GM23338 (cell line): ENCODE measurements at regions not wholly inside any gene's neighbourhood (a gene's known extent, or its start where the extent isn't known, plus 50 kb on each side); places are given as distances from the start of the nearest gene placed in this dataset.

Source experiments
- ATAC-seq: fragments of 200-7000 bp; cut with Tn5 transposase; 3 replicates; pipeline ENCODE4 v1.9.1; 2020
- DNase-seq: peaks from one replicate; pipeline ENCODE4 v3.0.0-alpha.2; 2015; ENCODE audit warnings: low spot score
- H2AFZ ChIP-seq: fragments of 200-600 bp; sonication (generic); 2 replicates; pipeline ENCODE4 v1.8.0; 2016; ENCODE audit warnings: antibody characterized with exemption, mild to moderate bottlenecking, moderate library complexity
- H3F3A ChIP-seq: fragments of 200-600 bp; sonication (generic); replicated peaks from 2 replicates; pipeline ENCODE4 v1.8.0; 2017; ENCODE audit warnings: antibody characterized with exemption, mixed run types, low read depth
- H3K27ac ChIP-seq: fragments of 200-600 bp; sonication (generic); 2 replicates; pipeline ENCODE4 v1.6.1; 2016; ENCODE audit warnings: low read depth
- H3K27me3 ChIP-seq: fragments of 200-600 bp; sonication (generic); 2 replicates; pipeline ENCODE4 v1.8.0; 2016; ENCODE audit warnings: mild to moderate bottlenecking, mixed run types, moderate library complexity; ENCODE audit not compliant: insufficient read depth
- H3K36me3 ChIP-seq: fragments of 200-600 bp; sonication (generic); 2 replicates; pipeline ENCODE4 v1.8.0; 2016; ENCODE audit warnings: mild to moderate bottlenecking; ENCODE audit not compliant: insufficient read depth
- H3K4me1 ChIP-seq: fragments of 200-600 bp; sonication (generic); 2 replicates; pipeline ENCODE4 v1.8.0; 2016; ENCODE audit warnings: mild to moderate bottlenecking, moderate library complexity; ENCODE audit not compliant: insufficient read depth
- H3K4me2 ChIP-seq: fragments of 200-600 bp; sonication (generic); 2 replicates; pipeline ENCODE4 v1.7.1; 2017; ENCODE audit warnings: mixed run types
- H3K4me3 ChIP-seq: fragments of 200-600 bp; sonication (generic); 2 replicates; pipeline ENCODE4 v1.6.1; 2016; ENCODE audit warnings: mixed run types
- H3K79me2 ChIP-seq: fragments of 200-600 bp; sonication (generic); replicated peaks from 2 replicates; pipeline ENCODE4 v1.8.0; 2017; ENCODE audit warnings: mild to moderate bottlenecking; ENCODE audit not compliant: insufficient read depth
- H3K9me2 ChIP-seq: fragments of 200-600 bp; sonication (generic); 2 replicates; pipeline ENCODE4 v1.8.0; 2017; ENCODE audit not compliant: insufficient read depth
- H4K20me1 ChIP-seq: fragments of 200-600 bp; sonication (generic); replicated peaks from 2 replicates; pipeline ENCODE4 v1.8.0; 2017; ENCODE audit warnings: mild to moderate bottlenecking; ENCODE audit not compliant: insufficient read depth
- H3K27ac Mint-ChIP-seq: 2 replicates; pipeline ENCODE4 v1.8.0; 2020; ENCODE audit warnings: inconsistent platforms, mild to moderate bottlenecking, moderate library complexity, mixed read lengths
- H3K27me3 Mint-ChIP-seq: 3 replicates; pipeline ENCODE4 v1.8.0; 2022; ENCODE audit warnings: low read depth, mild to moderate bottlenecking, moderate library complexity, mixed read lengths, inconsistent platforms; ENCODE audit not compliant: insufficient read depth, poor library complexity
- H3K36me3 Mint-ChIP-seq: 3 replicates; pipeline ENCODE4 v1.8.0; 2021; ENCODE audit warnings: low read depth, mild to moderate bottlenecking, inconsistent platforms, moderate library complexity, mixed read lengths
- H3K4me1 Mint-ChIP-seq: 3 replicates; pipeline ENCODE4 v1.8.0; 2020; ENCODE audit warnings: mild to moderate bottlenecking, inconsistent platforms, mixed read lengths
- H3K4me3 Mint-ChIP-seq: 3 replicates; pipeline ENCODE4 v1.8.0; 2021; ENCODE audit warnings: moderate library complexity, mild to moderate bottlenecking, inconsistent platforms, mixed read lengths
- H3K9me3 Mint-ChIP-seq: 3 replicates; pipeline ENCODE4 v1.8.0; 2020; ENCODE audit warnings: moderate library complexity, mild to moderate bottlenecking, inconsistent platforms, mixed read lengths
- CREB1 ChIP-seq: fragments of 250-450 bp; sonication (Bioruptor Pico); IDR thresholded peaks from 2 replicates; pipeline ENCODE4 v1.5.0; 2020; ENCODE audit warnings: low read depth, mild to moderate bottlenecking, moderate library complexity
- ETS1 ChIP-seq: IDR thresholded peaks from 2 replicates; pipeline ENCODE4 v1.6.1; 2016; ENCODE audit warnings: antibody characterized with exemption
- EZH2 ChIP-seq: fragments of 200-600 bp; sonication (generic); IDR thresholded peaks from one replicate; pipeline ENCODE4 v1.8.0; 2017; ENCODE audit warnings: antibody characterized with exemption, mild to moderate bottlenecking, low read depth; ENCODE audit not compliant: unreplicated experiment
- EZH2phosphoT487 ChIP-seq: fragments of 200-600 bp; sonication (generic); IDR thresholded peaks from one replicate; pipeline ENCODE4 v1.8.1; 2018; ENCODE audit warnings: antibody characterized with exemption; ENCODE audit not compliant: unreplicated experiment
- JUNB ChIP-seq: IDR thresholded peaks from one replicate; pipeline ENCODE4 v1.6.1; 2016; ENCODE audit warnings: antibody characterized with exemption; ENCODE audit not compliant: unreplicated experiment
- NANOG ChIP-seq: IDR thresholded peaks from 2 replicates; pipeline ENCODE4 v1.6.1; 2016; ENCODE audit warnings: antibody characterized with exemption, borderline replicate concordance
- ZNF114 ChIP-seq: fragments of 250-450 bp; sonication (Bioruptor Pico); IDR thresholded peaks from 2 replicates; pipeline ENCODE4 v1.5.0; 2020; ENCODE audit warnings: mild to moderate bottlenecking, moderate library complexity
- ZNF331 ChIP-seq: fragments of 250-450 bp; sonication (Bioruptor Pico); IDR thresholded peaks from 2 replicates; pipeline ENCODE4 v1.5.0; 2020; ENCODE audit warnings: low read depth, mild to moderate bottlenecking, moderate library complexity
- TF ChIP-seq, protein P1 (sequence below), 2 experiments: fragments of 200-600 bp in 1 of 2; sonication (generic) in 1 of 2; conservative IDR thresholded peaks; 2 replicates each; pipeline versions ENCODE4 v1.5.1 to v1.6.1; 2016 to 2017; ENCODE audit warnings: antibody characterized with exemption in 2 of 2, low read depth in 2 of 2, mild to moderate bottlenecking in 2 of 2, moderate library complexity in 1 of 2

GRCh38 chr1:222326710-222327036 lies 221.2 kb downstream of the HHIPL2 start (continued):
- TF ChIP-seq EZH2phosphoT487 (no peak), CREB1 (CRISPR knock-in tag) (no peak), JUNB (no peak), EZH2 (no peak)
- TF ChIP-seq, protein P1, sequence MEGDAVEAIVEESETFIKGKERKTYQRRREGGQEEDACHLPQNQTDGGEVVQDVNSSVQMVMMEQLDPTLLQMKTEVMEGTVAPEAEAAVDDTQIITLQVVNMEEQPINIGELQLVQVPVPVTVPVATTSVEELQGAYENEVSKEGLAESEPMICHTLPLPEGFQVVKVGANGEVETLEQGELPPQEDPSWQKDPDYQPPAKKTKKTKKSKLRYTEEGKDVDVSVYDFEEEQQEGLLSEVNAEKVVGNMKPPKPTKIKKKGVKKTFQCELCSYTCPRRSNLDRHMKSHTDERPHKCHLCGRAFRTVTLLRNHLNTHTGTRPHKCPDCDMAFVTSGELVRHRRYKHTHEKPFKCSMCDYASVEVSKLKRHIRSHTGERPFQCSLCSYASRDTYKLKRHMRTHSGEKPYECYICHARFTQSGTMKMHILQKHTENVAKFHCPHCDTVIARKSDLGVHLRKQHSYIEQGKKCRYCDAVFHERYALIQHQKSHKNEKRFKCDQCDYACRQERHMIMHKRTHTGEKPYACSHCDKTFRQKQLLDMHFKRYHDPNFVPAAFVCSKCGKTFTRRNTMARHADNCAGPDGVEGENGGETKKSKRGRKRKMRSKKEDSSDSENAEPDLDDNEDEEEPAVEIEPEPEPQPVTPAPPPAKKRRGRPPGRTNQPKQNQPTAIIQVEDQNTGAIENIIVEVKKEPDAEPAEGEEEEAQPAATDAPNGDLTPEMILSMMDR (conservative IDR thresholded peaks at IDR 0.05; ENCODE audit: low read depth in 2 of 2) = no peak

GRCh38 chr1:222326006-222326709 lies 221.7 kb downstream of the HHIPL2 start:
- Histone ChIP-seq H3F3A (no peaks in the 10 kb centered on the region), H3K36me3 (no peaks in the 10 kb centered on the region), H3K9me2 (0 out of 2 replicates have a peak, but pooled peaks cover 4% of the 10 kb centered on the region), H3K27me3 (no peaks in the 10 kb centered on the region), H2AFZ (no peak overlapping the region), H3K4me3 (no peak overlapping the region), H4K20me1 (no peaks in the 10 kb centered on the region), H3K4me2 (no peak overlapping the region), H3K79me2 (no peaks in the 10 kb centered on the region), H3K27ac (no peak overlapping the region), H3K4me1 (no peaks in the 10 kb centered on the region)
- Mint-ChIP-seq H3K4me3 (no peak overlapping the region), H3K36me3 (no peaks in the 10 kb centered on the region), H3K4me1 (no peaks in the 10 kb centered on the region), H3K27me3 (no peaks in the 10 kb centered on the region), H3K27ac (no peak overlapping the region), H3K9me3 (no peaks in the 10 kb centered on the region)
- DNase-seq (no peak), ATAC-seq (no peak)
- TF ChIP-seq ZNF114 (CRISPR knock-in tag) (no peak), CREB1 (CRISPR knock-in tag) (no peak), EZH2phosphoT487 (no peak), JUNB (no peak), NANOG (no peak)

GRCh38 chr1:222325506-222325905 lies 222.4 kb downstream of the HHIPL2 start:
- Histone ChIP-seq H3K4me3 (no peak overlapping the region), H3K79me2 (no peaks in the 10 kb centered on the region), H2AFZ (no peak overlapping the region), H3K4me2 (no peak overlapping the region), H3K9me2 (0 out of 2 replicates have a peak, but pooled peaks cover 4% of the 10 kb centered on the region), H3K36me3 (no peaks in the 10 kb centered on the region), H3K4me1 (no peaks in the 10 kb centered on the region), H3K27me3 (no peaks in the 10 kb centered on the region), H3F3A (no peaks in the 10 kb centered on the region), H3K27ac (no peak overlapping the region), H4K20me1 (no peaks in the 10 kb centered on the region)
- no peaks in the 10 kb centered on the region for H3K4me1 Mint-ChIP-seq
- ATAC-seq = no peak
- H3K27me3 Mint-ChIP-seq = no peaks in the 10 kb centered on the region
- DNase-seq = no peak
- no peaks in the 10 kb centered on the region for H3K9me3 Mint-ChIP-seq
- H3K27ac Mint-ChIP-seq = no peak overlapping the region
- H3K36me3 Mint-ChIP-seq = no peaks in the 10 kb centered on the region
- H3K4me3 Mint-ChIP-seq = no peak overlapping the region
- TF ChIP-seq JUNB (no peak), NANOG (no peak), ZNF331 (CRISPR knock-in tag) (no peak), EZH2phosphoT487 (no peak), ETS1 (no peak), CREB1 (CRISPR knock-in tag) (no peak), ZNF114 (CRISPR knock-in tag) (no peak), EZH2 (no peak)
- TF ChIP-seq, protein P1 (conservative IDR thresholded peaks at IDR 0.05; ENCODE audit: low read depth in 2 of 2) = no peak
